ENCODE measurements at regions not wholly inside any gene's neighbourhood (a gene's known extent, or its start where the extent isn't known, plus 50 kb on each side); places are given as distances from the start of the nearest gene placed in this dataset.

DNA sequence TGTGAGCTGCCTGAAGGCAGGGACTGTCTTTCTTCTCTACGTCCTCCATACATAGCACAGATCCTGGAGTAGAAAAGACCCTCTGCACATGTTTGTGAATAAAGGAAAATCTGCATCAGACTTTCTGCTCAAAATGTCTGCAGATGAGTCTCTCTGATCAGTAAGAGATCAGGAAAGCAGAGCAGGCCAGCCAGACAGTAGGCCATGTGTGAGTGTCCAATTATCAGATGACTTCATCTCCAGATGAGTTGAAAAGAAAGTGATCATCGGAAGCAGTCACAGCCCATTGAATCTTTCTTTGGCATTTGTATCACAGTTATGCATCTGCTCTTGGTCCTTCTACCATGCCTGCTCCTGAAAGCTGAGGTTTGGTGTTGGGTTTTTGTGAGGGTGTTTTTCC lies 298.7 kb upstream of the NCAM1 start:
- H4K20me1 ChIP-seq (replicated peaks in 1 of 2; ENCODE audit: control insufficient read depth in 1 of 2, insufficient read depth in 2 of 2, low read length in 2 of 2) = no peaks in the 10 kb centered on the region
- no peak overlapping the region for H3K27ac ChIP-seq (ENCODE audit: low read depth, low read length)
- H2BK12ac ChIP-seq (ENCODE audit: low read depth, low read length) = no peak overlapping the region
- H3K4me1 ChIP-seq (replicated peaks in 1 of 4; ENCODE audit: control insufficient read depth in 3 of 4, insufficient read depth in 4 of 4, low read length in 3 of 4) = no peaks in the 10 kb centered on the region
- ChIA-PET POLR2A (ENCODE audit: partially characterized antibody) (no interaction called here), CTCF (ENCODE audit: partially characterized antibody) (interaction anchor here (0.6 to 0.7 kb wide), 2 partner anchors 11 to 259 kb away, joined by 3 read pairs; no protein-coding TSS in a partner anchor)
- no peak overlapping the region for H2AK5ac ChIP-seq (ENCODE audit: low read depth, low read length)
- H3K4me3 ChIP-seq (ENCODE audit: extremely low read depth in 1 of 4, insufficient read depth in 2 of 4, low read depth in 3 of 4, low read length in 4 of 4) = no peak overlapping the region
- H4K8ac ChIP-seq (ENCODE audit: extremely low read depth, insufficient read depth, low read length) = no peak overlapping the region
- 100% methylated on average over 2 of the region's 2 CpGs; no CpG with 5 or more reads in 1 of the 2 experiments for WGBS, 2 experiments (ENCODE audit: extremely low coverage in 1 of 2, insufficient coverage in 1 of 2, insufficient read length in 1 of 2, insufficient replicate concordance in 2 of 2, low coverage in 1 of 2, low lambda C conversion rate in 2 of 2, missing lambda C conversion rate in 1 of 2)
- no peak overlapping the region for H2BK15ac ChIP-seq (ENCODE audit: low read length)
- no peak overlapping the region for H3K23ac ChIP-seq (ENCODE audit: insufficient read length)
- H3K9me3 ChIP-seq (ENCODE audit: insufficient read depth in 2 of 2, low read depth in 1 of 2, low read length in 1 of 2) = no peaks in the 10 kb centered on the region
- H3K79me1 ChIP-seq (ENCODE audit: low read depth, low read length) = no peaks in the 10 kb centered on the region; the same call in 1 of the 2 replicates
- no peak overlapping the region for H2BK120ac ChIP-seq (replicated peaks; ENCODE audit: low read depth, low read length)
- no peak overlapping the region for H3K4me2 ChIP-seq (ENCODE audit: insufficient read depth in 1 of 2, low read depth in 2 of 2, low read length in 2 of 2)
- FAIRE-seq = no peak
- H3K23me2 ChIP-seq (ENCODE audit: low read depth, low read length) = no peaks in the 10 kb centered on the region; the same call in 1 of the 2 replicates
- no peak overlapping the region for H3K4ac ChIP-seq (replicated peaks; ENCODE audit: insufficient read length, low read depth, low read length)
- H2BK5ac ChIP-seq (ENCODE audit: low read depth, low read length) = no peak overlapping the region
- H3K14ac ChIP-seq (ENCODE audit: insufficient read length) = no peak overlapping the region
- H2AFZ ChIP-seq (ENCODE audit: low read length) = no peak overlapping the region
- no peak overlapping the region for H3K9ac ChIP-seq (replicated peaks in 1 of 4; ENCODE audit: extremely low read depth in 1 of 4, low read depth in 3 of 4, low read length in 3 of 4)
- H3K36me3 ChIP-seq (ENCODE audit: control insufficient read depth in 2 of 4, insufficient read depth in 4 of 4, low read length in 3 of 4) = no peaks in the 10 kb centered on the region
- no peaks in the 10 kb centered on the region for H3K79me2 ChIP-seq (ENCODE audit: control insufficient read depth in 1 of 2, insufficient read depth in 2 of 2, low read length in 2 of 2)
- no peak overlapping the region for H2BK20ac ChIP-seq (ENCODE audit: low read length)
- DNase-seq (ENCODE audit: low read depth in 1 of 2, low spot score in 2 of 2) = no peak
- H4K5ac ChIP-seq (ENCODE audit: insufficient read length, low read depth, low read length) = no peak overlapping the region
- H3K27me3 ChIP-seq (replicated peaks in 1 of 4; ENCODE audit: control insufficient read depth in 3 of 4, extremely low read depth in 1 of 4, insufficient read depth in 3 of 4, low read length in 3 of 4) = no peaks in the 10 kb centered on the region
- no peak overlapping the region for H3K18ac ChIP-seq (ENCODE audit: extremely low read depth, low read length)
- no peak overlapping the region for H3K56ac ChIP-seq (replicated peaks; ENCODE audit: insufficient read length, low read depth, low read length)
- H4K91ac ChIP-seq (replicated peaks; ENCODE audit: insufficient read length, low read length) = no peak overlapping the region
- TF ChIP-seq TAF7 (optimal IDR thresholded peaks at IDR 0.05; ENCODE audit: borderline replicate concordance, low read depth, low read length) = no peak

Measured in H1 (cell line).